AG04449 (cell line): ENCODE measurements at regions not wholly inside any gene's neighbourhood (a gene's known extent, or its start where the extent isn't known, plus 50 kb on each side); places are given as distances from the start of the nearest gene placed in this dataset.
"Not testable (repeated sequence)": the region's sequence is repeated elsewhere in the genome, so short reads cannot be mapped to it uniquely, and the experiment has no call there.

ENCODE experiments used
- CTCF ChIA-PET: fragments of 350-600 bp; formaldehyde crosslinking; extraction: SDS; loops from one replicate; lab custom pipeline; 2021; ENCODE audit warnings: antibody characterized with exemption; lab: Yijun Ruan, JAX
- POLR2A ChIA-PET: fragments of 400-600, 350-600 bp; formaldehyde crosslinking; extraction: SDS; loops from one replicate; lab custom pipeline; 2020; ENCODE audit warnings: antibody characterized with exemption, inconsistent platforms; lab: Yijun Ruan, JAX
- DNase-seq: peaks from one replicate; pipeline ENCODE4 v3.0.0-alpha.2; 2010; ENCODE audit warnings: low read depth, low spot score
- H3K4me3 ChIP-seq: 2 replicates; pipeline ENCODE4 v1.5.1; 2011; ENCODE audit warnings: low read depth, mild to moderate bottlenecking, control low read depth, low read length
- TF ChIP-seq, protein P1 (sequence below): IDR thresholded peaks from one replicate; pipeline ENCODE4 v1.5.1; 2011; ENCODE audit warnings: mild to moderate bottlenecking, moderate library complexity, low read length, control low read depth, inconsistent platforms; ENCODE audit not compliant: insufficient read depth; ENCODE audit errors: missing control alignments

DNA sequence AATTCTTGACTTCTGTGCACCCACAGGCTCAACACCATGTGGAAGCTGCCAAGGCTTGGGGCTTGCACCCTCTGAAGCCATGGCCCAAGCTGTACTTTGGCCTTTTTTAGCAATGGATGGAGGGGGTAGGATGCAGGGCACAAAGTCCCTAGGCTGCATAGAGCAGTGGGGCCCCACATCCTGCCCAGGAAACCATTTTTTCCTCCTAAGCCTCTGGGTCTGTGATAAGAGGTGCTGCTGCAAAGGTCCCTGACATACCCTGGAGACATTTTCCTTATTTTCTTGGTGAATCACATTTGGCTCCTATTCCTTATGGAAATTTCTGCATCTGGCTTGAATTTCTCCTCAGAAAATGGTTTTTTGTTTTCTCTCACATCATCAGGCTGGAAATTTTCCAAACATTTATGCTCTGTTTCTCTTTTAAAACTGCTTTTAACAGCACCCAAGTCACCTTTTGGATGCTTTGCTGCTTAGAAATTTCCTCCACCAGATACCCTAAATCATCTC, 482.7 kb upstream of the TLE4 start:
- CTCF ChIA-PET, result no interaction called here
- POLR2A ChIA-PET, result no interaction called here
- TF ChIP-seq, protein P1, sequence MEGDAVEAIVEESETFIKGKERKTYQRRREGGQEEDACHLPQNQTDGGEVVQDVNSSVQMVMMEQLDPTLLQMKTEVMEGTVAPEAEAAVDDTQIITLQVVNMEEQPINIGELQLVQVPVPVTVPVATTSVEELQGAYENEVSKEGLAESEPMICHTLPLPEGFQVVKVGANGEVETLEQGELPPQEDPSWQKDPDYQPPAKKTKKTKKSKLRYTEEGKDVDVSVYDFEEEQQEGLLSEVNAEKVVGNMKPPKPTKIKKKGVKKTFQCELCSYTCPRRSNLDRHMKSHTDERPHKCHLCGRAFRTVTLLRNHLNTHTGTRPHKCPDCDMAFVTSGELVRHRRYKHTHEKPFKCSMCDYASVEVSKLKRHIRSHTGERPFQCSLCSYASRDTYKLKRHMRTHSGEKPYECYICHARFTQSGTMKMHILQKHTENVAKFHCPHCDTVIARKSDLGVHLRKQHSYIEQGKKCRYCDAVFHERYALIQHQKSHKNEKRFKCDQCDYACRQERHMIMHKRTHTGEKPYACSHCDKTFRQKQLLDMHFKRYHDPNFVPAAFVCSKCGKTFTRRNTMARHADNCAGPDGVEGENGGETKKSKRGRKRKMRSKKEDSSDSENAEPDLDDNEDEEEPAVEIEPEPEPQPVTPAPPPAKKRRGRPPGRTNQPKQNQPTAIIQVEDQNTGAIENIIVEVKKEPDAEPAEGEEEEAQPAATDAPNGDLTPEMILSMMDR, result no peak
- DNase-seq, result no peak
- H3K4me3 ChIP-seq, result no peak overlapping the region

- CTCF ChIA-PET, DNase-seq, H3K4me3 ChIP-seq, POLR2A ChIA-PET: not testable (repeated sequence)
These were observed 481.9 kb upstream of the TLE4 start for GRCh38 chr9:79089851-79090250.

DNA sequence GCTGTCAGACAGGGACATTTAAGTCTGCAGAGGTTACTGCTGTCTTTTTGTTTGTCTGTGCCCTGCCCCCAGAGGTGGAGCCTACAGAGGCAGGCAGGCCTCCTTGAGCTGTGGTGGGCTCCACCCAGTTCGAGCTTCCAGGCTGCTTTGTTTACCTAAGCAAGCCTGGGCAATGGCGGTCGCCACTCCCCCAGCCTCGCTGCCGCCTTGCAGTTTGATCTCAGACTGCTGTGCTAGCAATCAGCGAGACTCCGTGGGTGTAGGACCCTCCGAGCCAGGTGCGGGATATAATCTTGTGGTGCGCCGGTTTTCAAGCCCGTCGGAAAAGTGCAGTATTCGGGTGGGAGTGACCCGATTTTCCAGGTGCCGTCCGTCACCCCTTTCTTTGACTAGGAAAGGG, 468.5 kb upstream of the TLE4 start:
- H3K4me3 ChIP-seq, POLR2A ChIA-PET: not testable (repeated sequence)
- CTCF ChIA-PET, result interaction anchor here (1.1 to 1.5 kb wide), 2 partner anchors 27 to 252 kb away, joined by 3 to 5 read pairs; no protein-coding TSS in a partner anchor

DNA sequence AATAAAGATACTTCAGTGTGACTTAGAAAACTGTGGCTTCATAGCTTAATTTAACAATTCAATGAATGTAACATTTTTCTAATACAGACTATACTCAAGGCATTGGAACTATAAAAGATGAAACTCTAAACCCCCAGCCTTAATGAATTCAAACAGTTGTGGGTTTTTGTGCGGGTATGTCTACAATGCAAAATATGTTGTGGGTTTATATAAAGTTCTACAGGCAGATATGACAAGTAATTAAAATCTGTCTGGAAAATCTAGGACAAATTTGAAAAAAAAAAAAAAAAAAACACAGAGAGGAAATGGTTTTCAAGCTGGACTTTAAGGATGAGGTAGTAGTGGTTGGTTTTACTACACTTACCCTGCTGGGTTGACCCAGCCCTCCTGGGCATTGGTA, 467.5 kb upstream of the TLE4 start:
- ChIA-PET POLR2A (interaction anchor here (0.7 kb wide), 1 partner anchor 808 kb away, joined by 3 read pairs; the partner anchor contains the start of gene PSAT1), CTCF (interaction anchor here (0.9 to 1.5 kb wide), 3 partner anchors 23 to 253 kb away, joined by 3 to 5 read pairs (median 3); no protein-coding TSS in a partner anchor)
- H3K4me3 ChIP-seq, result no peak overlapping the region

More for the DNA sequence above, 468.5 kb upstream of the TLE4 start:
- DNase-seq, result not testable (repeated sequence)

GRCh38 chr9:79104951-79105350, 466.8 kb upstream of the TLE4 start:
- CTCF ChIA-PET, result interaction anchor here (0.9 to 1.5 kb wide), 2 partner anchors 24 to 25 kb away, joined by 3 to 5 read pairs; no protein-coding TSS in a partner anchor

More for the DNA sequence above, 467.5 kb upstream of the TLE4 start:
- peak; percentile 34 for DNase-seq
- TF ChIP-seq, protein P1, result no peak

GRCh38 chr9:79107911-79108676, 463.7 kb upstream of the TLE4 start:
- ChIA-PET CTCF (no interaction called here), POLR2A (no interaction called here)
- no peak for DNase-seq
- TF ChIP-seq, protein P1, result no peak
- H3K4me3 ChIP-seq, result no peak overlapping the region

More at GRCh38 chr9:79104951-79105350, 466.8 kb upstream of the TLE4 start:
- TF ChIP-seq, protein P1, result no peak
- no peak overlapping the region for H3K4me3 ChIP-seq
- POLR2A ChIA-PET, result interaction anchor here (0.7 kb wide), 1 partner anchor 808 kb away, joined by 3 read pairs; the partner anchor contains the start of gene PSAT1
- no peak for DNase-seq

DNA sequence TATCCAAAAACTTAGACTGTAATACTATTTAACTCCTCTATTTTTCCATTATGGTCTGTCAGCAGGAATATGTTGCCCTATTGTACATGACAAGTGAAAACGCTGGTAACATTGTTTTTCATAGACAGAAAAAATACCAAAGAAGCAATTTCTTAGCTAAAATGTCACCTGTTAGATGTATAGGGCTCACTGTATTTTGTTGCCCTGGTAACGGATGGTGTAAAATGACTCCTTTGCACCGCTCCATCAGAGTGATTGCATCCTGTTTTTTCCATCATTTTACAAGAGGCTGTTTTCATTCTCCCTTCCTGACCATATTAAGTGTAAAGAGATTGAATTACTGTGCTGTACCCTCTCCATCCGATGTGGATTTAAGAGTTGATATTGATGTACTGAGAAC, 460.1 kb upstream of the TLE4 start:
- TF ChIP-seq, protein P1, result no peak
- no peak for DNase-seq
- H3K4me3 ChIP-seq, result no peak overlapping the region
- ChIA-PET CTCF (interaction anchor here (0.8 kb wide), 1 partner anchor 17 kb away, joined by 3 read pairs; no protein-coding TSS in a partner anchor), POLR2A (no interaction called here)
